ENCODE measurements at regions not wholly inside any gene's neighbourhood (a gene's known extent, or its start where the extent isn't known, plus 50 kb on each side); places are given as distances from the start of the nearest gene placed in this dataset.

GRCh38 chr5:8628521-8628920 is 759.6 kb downstream of the MTRR start:
- ChIA-PET SMC1A (ENCODE audit: uncharacterized antibody, unreplicated experiment) (no interaction called here), POLR2A (no interaction called here), CTCF (no interaction called here), RAD21 (ENCODE audit: unreplicated experiment) (no interaction called here)
- FAIRE-seq (no peak), ATAC-seq (no peak), DNase-seq (ENCODE audit: low read depth, low spot score) (no peak)
- intact Hi-C loops (cut with micrococcal nuclease; ENCODE audit: unreplicated experiment) (no loop called here), in situ Hi-C loops (cut with MboI) (no loop called here)
- no peak overlapping the region for H3K9ac ChIP-seq (ENCODE audit: control insufficient read depth, insufficient read depth, low read length)
- H3K9me3 ChIP-seq (replicated peaks; ENCODE audit: control insufficient read depth, insufficient read depth, low read length): no peaks in the 10 kb centered on the region
- WGBS (ENCODE audit: insufficient coverage, insufficient replicate concordance, low lambda C conversion rate, missing lambda C conversion rate): 38% methylated on average over 5 of the region's 5 CpGs
- H3K27ac ChIP-seq (ENCODE audit: control insufficient read depth, insufficient read depth): no peak overlapping the region
- no peak overlapping the region for H3K4me3 ChIP-seq
- no peaks in the 10 kb centered on the region for H3K79me2 ChIP-seq (ENCODE audit: control insufficient read depth, insufficient read depth, low read length)
- no peaks in the 10 kb centered on the region for H3K4me1 ChIP-seq (ENCODE audit: control insufficient read depth, insufficient read depth, low read length)
- no peaks in the 10 kb centered on the region for H3K36me3 ChIP-seq (ENCODE audit: control insufficient read depth in 2 of 2, insufficient read depth in 2 of 2, low read length in 1 of 2)
- H2AFZ ChIP-seq (ENCODE audit: control insufficient read depth, low read depth, low read length): no peak overlapping the region
- no peak for TF ChIP-seq ATF7 (IDR thresholded peaks at IDR 0.05; ENCODE audit: low read depth)
- no peak for TF ChIP-seq FOXK2 (IDR thresholded peaks at IDR 0.05)
- TF ChIP-seq RAD21 (IDR thresholded peaks at IDR 0.05; ENCODE audit: insufficient read depth, low read depth, low read length): no peak
- TF ChIP-seq BMI1 (IDR thresholded peaks at IDR 0.05; ENCODE audit: borderline replicate concordance): no peak
- TF ChIP-seq ETV6 (conservative IDR thresholded peaks at IDR 0.05 in 1 of 2, IDR thresholded peaks at IDR 0.05 in 1 of 2; ENCODE audit: borderline replicate concordance in 1 of 2, low read depth in 1 of 2): no peak
- no peak for TF ChIP-seq CHD4 (IDR thresholded peaks at IDR 0.05)
- TF ChIP-seq RBBP5 (conservative IDR thresholded peaks at IDR 0.05): no peak
- TF ChIP-seq NR2C2 (IDR thresholded peaks at IDR 0.05; ENCODE audit: borderline replicate concordance, control insufficient read depth, insufficient read length, low read depth): no peak
- no peak for TF ChIP-seq IKZF1 (conservative IDR thresholded peaks at IDR 0.05)
- TF ChIP-seq EP300 (IDR thresholded peaks at IDR 0.05; ENCODE audit: borderline replicate concordance in 1 of 2, control insufficient read depth in 1 of 2, low read depth in 2 of 2, low read length in 2 of 2): no peak
- TF ChIP-seq ZNF217 (IDR thresholded peaks at IDR 0.05): no peak
- TF ChIP-seq ZNF207 (IDR thresholded peaks at IDR 0.05; ENCODE audit: borderline replicate concordance): no peak
- no peak for TF ChIP-seq ZNF687 (IDR thresholded peaks at IDR 0.05)
- no peak for TF ChIP-seq CEBPZ (IDR thresholded peaks at IDR 0.05; ENCODE audit: low read depth, low read length)
- no peaks in the 10 kb centered on the region for H4K20me1 ChIP-seq (ENCODE audit: control insufficient read depth, insufficient read depth)
- BruUV-seq (replicated peaks): no TSS peak
- H3K4me2 ChIP-seq (ENCODE audit: control insufficient read depth, insufficient read depth): no peak overlapping the region
- no peaks in the 10 kb centered on the region for H3K27me3 ChIP-seq (replicated peaks in 1 of 2; ENCODE audit: control insufficient read depth in 2 of 2, insufficient read depth in 2 of 2, low read length in 1 of 2)

Measured in GM12878 (cell line).